H1 (cell line): ENCODE measurements at regions not wholly inside any gene's neighbourhood (a gene's known extent, or its start where the extent isn't known, plus 50 kb on each side); places are given as distances from the start of the nearest gene placed in this dataset.

Source experiments
- CTCF ChIA-PET: fragments of 300-600 bp; sonication (Branson Sonifier 250); formaldehyde crosslinking; loops from one replicate; lab custom pipeline; 2021; ENCODE audit not compliant: partially characterized antibody; lab: Charles Lee
- POLR2A ChIA-PET: fragments of 300-600 bp; sonication (Branson Sonifier 250); formaldehyde crosslinking; loops from one replicate; lab custom pipeline; 2021; ENCODE audit warnings: inconsistent platforms; ENCODE audit not compliant: partially characterized antibody; lab: Charles Lee
- DNase-seq, 2 experiments: peaks; one replicate each; pipeline versions ENCODE4 v3.0.0 to v3.0.0-alpha.2; 2010 to 2022; ENCODE audit warnings: low spot score in 2 of 2, low read depth in 1 of 2, mixed read lengths in 1 of 2
- FAIRE-seq: peaks from 2 replicates; lab custom pipeline; 2011; peaks lifted over from hg19 to GRCh38; lab: Jason Lieb, UNC
- H2AFZ ChIP-seq: 2 replicates; pipeline ENCODE4 v1.8.1; 2012; ENCODE audit warnings: low read length, inconsistent platforms
- H2AK5ac ChIP-seq: 2 replicates; pipeline ENCODE4 v1.6.1; 2013; ENCODE audit warnings: low read depth, low read length
- H2BK120ac ChIP-seq: replicated peaks from 2 replicates; pipeline ENCODE3; 2013; ENCODE audit warnings: low read depth, low read length, inconsistent platforms
- H2BK12ac ChIP-seq: 2 replicates; pipeline ENCODE4 v1.6.1; 2013; ENCODE audit warnings: low read depth, low read length
- H2BK15ac ChIP-seq: 2 replicates; pipeline ENCODE4 v1.6.1; 2013; ENCODE audit warnings: low read length
- H2BK20ac ChIP-seq: 2 replicates; pipeline ENCODE4 v1.6.1; 2013; ENCODE audit warnings: low read length
- H2BK5ac ChIP-seq: 2 replicates; pipeline ENCODE4 v1.6.1; 2013; ENCODE audit warnings: low read depth, low read length
- H3K14ac ChIP-seq: 2 replicates; pipeline ENCODE4 v1.6.1; 2013; ENCODE audit warnings: inconsistent platforms; ENCODE audit not compliant: insufficient read length
- H3K18ac ChIP-seq: 2 replicates; pipeline ENCODE4 v1.6.1; 2013; ENCODE audit warnings: low read length; ENCODE audit errors: extremely low read depth
- H3K23ac ChIP-seq: 2 replicates; pipeline ENCODE4 v1.6.1; 2013; ENCODE audit warnings: inconsistent platforms; ENCODE audit not compliant: insufficient read length
- H3K23me2 ChIP-seq: 2 replicates; pipeline ENCODE4 v1.6.1; 2013; ENCODE audit warnings: low read depth, low read length
- H3K27ac ChIP-seq: 2 replicates; pipeline ENCODE4 v1.6.1; 2011; ENCODE audit warnings: low read depth, low read length, inconsistent platforms
- H3K27me3 ChIP-seq, 4 experiments: replicated peaks in 1 of 4; 1 replicate in 1 of 4; 2 replicates in 3 of 4; pipeline versions ENCODE4 v1.6.1 to v1.8.1; 2011 to 2013; ENCODE audit warnings: low read length in 3 of 4, mild to moderate bottlenecking in 3 of 4, inconsistent platforms in 2 of 4, mixed read lengths in 2 of 4, moderate library complexity in 1 of 4; ENCODE audit not compliant: control insufficient read depth in 3 of 4, insufficient read depth in 3 of 4; ENCODE audit errors: extremely low read depth in 1 of 4
- H3K36me3 ChIP-seq, 4 experiments: 2 replicates each; pipeline versions ENCODE4 v1.6.1 to v1.8.1; 2011 to 2013; ENCODE audit warnings: mild to moderate bottlenecking in 4 of 4, low read length in 3 of 4, moderate library complexity in 2 of 4, control low read depth in 1 of 4, inconsistent platforms in 1 of 4; ENCODE audit not compliant: insufficient read depth in 4 of 4, control insufficient read depth in 2 of 4
- H3K4ac ChIP-seq: replicated peaks from 2 replicates; pipeline ENCODE3; 2013; ENCODE audit warnings: low read length, low read depth, mixed read lengths, inconsistent platforms; ENCODE audit not compliant: insufficient read length
- H3K4me1 ChIP-seq, 4 experiments: replicated peaks in 1 of 4; 1 replicate in 1 of 4; 2 replicates in 3 of 4; pipeline versions ENCODE4 v1.6.1 to v1.8.1; 2011 to 2013; ENCODE audit warnings: low read length in 3 of 4, inconsistent platforms in 2 of 4, mixed read lengths in 1 of 4; ENCODE audit not compliant: insufficient read depth in 4 of 4, control insufficient read depth in 3 of 4
- H3K4me2 ChIP-seq, 2 experiments: 2 replicates each; pipeline versions ENCODE4 v1.6.1 to v1.8.1; 2011 to 2013; ENCODE audit warnings: low read depth in 2 of 2, low read length in 2 of 2, control low read depth in 1 of 2, inconsistent platforms in 1 of 2, mild to moderate bottlenecking in 1 of 2; ENCODE audit not compliant: insufficient read depth in 1 of 2
- H3K4me3 ChIP-seq, 4 experiments: fragments of 200-600, 300-600 bp in 1 of 4; sonication (generic), shearing (Covaris generic), sonication (Bioruptor Twin) in 1 of 4; 2 replicates each; pipeline versions ENCODE4 v1.5.1 to v1.8.1; 2011 to 2016; ENCODE audit warnings: low read length in 4 of 4, low read depth in 3 of 4, control low read depth in 2 of 4, inconsistent platforms in 2 of 4, mild to moderate bottlenecking in 2 of 4, mixed read lengths in 1 of 4, moderate library complexity in 1 of 4; ENCODE audit not compliant: insufficient read depth in 2 of 4; ENCODE audit errors: extremely low read depth in 1 of 4
- H3K56ac ChIP-seq: replicated peaks from 2 replicates; pipeline ENCODE3; 2013; ENCODE audit warnings: low read depth, mild to moderate bottlenecking, mixed read lengths, low read length, inconsistent platforms; ENCODE audit not compliant: insufficient read length
- H3K79me1 ChIP-seq: 2 replicates; pipeline ENCODE4 v1.6.1; 2013; ENCODE audit warnings: low read depth, low read length, control low read depth
- H3K79me2 ChIP-seq, 2 experiments: 2 replicates each; pipeline versions ENCODE4 v1.6.1 to v1.8.1; 2012 to 2013; ENCODE audit warnings: low read length in 2 of 2, mild to moderate bottlenecking in 2 of 2, inconsistent platforms in 1 of 2; ENCODE audit not compliant: insufficient read depth in 2 of 2, control insufficient read depth in 1 of 2
- H3K9ac ChIP-seq, 4 experiments: replicated peaks in 1 of 4; 1 replicate in 1 of 4; 2 replicates in 3 of 4; pipeline versions ENCODE4 v1.6.1 to v1.8.1; 2011 to 2013; ENCODE audit warnings: low read depth in 3 of 4, low read length in 3 of 4, control low read depth in 2 of 4, mild to moderate bottlenecking in 2 of 4, moderate library complexity in 2 of 4, inconsistent platforms in 1 of 4; ENCODE audit errors: extremely low read depth in 1 of 4
- H3K9me3 ChIP-seq, 2 experiments: 2 replicates each; pipeline versions ENCODE4 v1.6.1 to v1.8.1; 2012 to 2013; ENCODE audit warnings: mild to moderate bottlenecking in 2 of 2, moderate library complexity in 2 of 2, control low read depth in 1 of 2, inconsistent platforms in 1 of 2, low read depth in 1 of 2, low read length in 1 of 2, mixed read lengths in 1 of 2; ENCODE audit not compliant: insufficient read depth in 2 of 2
- H4K20me1 ChIP-seq, 2 experiments: replicated peaks in 1 of 2; 2 replicates each; pipeline versions ENCODE3 to v1.8.1; 2011 to 2013; ENCODE audit warnings: inconsistent platforms in 2 of 2, low read length in 2 of 2, mild to moderate bottlenecking in 1 of 2; ENCODE audit not compliant: insufficient read depth in 2 of 2, control insufficient read depth in 1 of 2
- H4K5ac ChIP-seq: 2 replicates; pipeline ENCODE4 v1.6.1; 2013; ENCODE audit warnings: low read length, low read depth, mixed read lengths, inconsistent platforms; ENCODE audit not compliant: insufficient read length
- H4K8ac ChIP-seq: 2 replicates; pipeline ENCODE4 v1.8.0; 2013; ENCODE audit warnings: mild to moderate bottlenecking, moderate library complexity, low read length, inconsistent platforms; ENCODE audit not compliant: insufficient read depth; ENCODE audit errors: extremely low read depth
- H4K91ac ChIP-seq: replicated peaks from 2 replicates; pipeline ENCODE3; 2013; ENCODE audit warnings: low read length, mixed read lengths, inconsistent platforms; ENCODE audit not compliant: insufficient read length
- BRCA1 ChIP-seq: IDR thresholded peaks from 2 replicates; pipeline ENCODE4 v1.6.1; 2012; ENCODE audit warnings: low read depth, low read length, improper control_type of control experiment
- PHF8 ChIP-seq: fragments of 200-600 bp; sonication (generic); conservative IDR thresholded peaks from 2 replicates; pipeline ENCODE4 v1.7.1; 2012; ENCODE audit warnings: low read depth, mild to moderate bottlenecking, inconsistent platforms, low read length, moderate library complexity
- WGBS, 2 experiments: shearing (Covaris generic) in 1 of 2; methylation state at CpG; one replicate each; pipeline versions ENCODE4 v1.1.6 to v1.1.7; 2013 to 2015; ENCODE audit warnings: low lambda C conversion rate in 2 of 2, mixed read lengths in 2 of 2, inconsistent platforms in 1 of 2, low coverage in 1 of 2, missing lambda C conversion rate in 1 of 2; ENCODE audit not compliant: insufficient replicate concordance in 2 of 2, insufficient coverage in 1 of 2, insufficient read length in 1 of 2; ENCODE audit errors: extremely low coverage in 1 of 2, missing lambda C conversion rate in 1 of 2; 5-methylcytosine and 5-hydroxymethylcytosine counted together

DNA sequence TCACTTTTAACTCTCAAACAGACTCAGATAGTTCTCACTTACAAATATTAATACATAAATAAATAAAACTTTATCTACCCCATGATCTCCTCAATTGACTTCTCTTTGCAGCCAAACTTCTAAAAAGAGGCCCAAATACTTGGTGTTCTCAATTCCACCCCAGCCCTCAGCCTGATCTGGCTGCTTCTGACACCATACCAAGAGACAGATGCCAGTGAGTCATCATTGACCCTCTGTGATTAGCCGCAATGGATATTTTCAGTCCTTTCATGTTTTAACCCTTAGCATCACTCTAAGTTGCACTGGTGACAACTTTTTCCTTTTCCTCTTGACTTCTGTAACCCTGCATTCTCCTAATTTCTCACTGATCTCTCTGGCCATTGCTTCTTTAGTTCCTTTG is 184.1 kb upstream of the ARHGAP20 start:
- Histone ChIP-seq H2BK120ac (no peak overlapping the region), H2AFZ (no peak overlapping the region), H3K9ac (no peak overlapping the region), H2BK15ac (no peak overlapping the region), H4K8ac (no peak overlapping the region), H3K14ac (no peak overlapping the region), H3K18ac (no peak overlapping the region), H3K4ac (no peak overlapping the region), H3K56ac (no peak overlapping the region), H2BK5ac (no peak overlapping the region), H3K4me3 (no peak overlapping the region), H4K5ac (no peak overlapping the region), H3K79me1 (no peaks in the 10 kb centered on the region), H3K4me2 (no peak overlapping the region), H3K23me2 (no peaks in the 10 kb centered on the region), H3K23ac (no peak overlapping the region), H3K27ac (no peak overlapping the region), H2BK12ac (no peak overlapping the region), H2BK20ac (no peak overlapping the region), H4K91ac (no peak overlapping the region), H3K27me3 (no peaks in the 10 kb centered on the region), H3K4me1 (no peaks in the 10 kb centered on the region), H4K20me1 (no peaks in the 10 kb centered on the region), H3K36me3 (no peaks in the 10 kb centered on the region), H2AK5ac (no peak overlapping the region), H3K79me2 (no peaks in the 10 kb centered on the region), H3K9me3 (no peaks in the 10 kb centered on the region)
- POLR2A ChIA-PET = no interaction called here
- FAIRE-seq = no peak
- WGBS, 2 experiments = 76% methylated on average over 1 of the region's 1 CpG; no CpG with 5 or more reads in 1 of the 2 experiments
- CTCF ChIA-PET = no interaction called here
- TF ChIP-seq PHF8 (no peak), BRCA1 (no peak)
- no peak for DNase-seq
